IMR-90 (cell line): ENCODE measurements at regions not wholly inside any gene's neighbourhood (a gene's known extent, or its start where the extent isn't known, plus 50 kb on each side); places are given as distances from the start of the nearest gene placed in this dataset.

Experiments used
- ATAC-seq: fragments of 200-7000 bp; cut with Tn5 transposase; 2 replicates; pipeline ENCODE4 v1.9.1; 2020; ENCODE audit warnings: low read depth, mild to moderate bottlenecking, moderate library complexity
- BruUV-seq: library from RNA; stranded (reverse); fragments of 400-500 nt; replicated peaks from 2 replicates; lab custom pipeline; 2021; lab: Mats Ljungman, UMichigan
- CTCF ChIA-PET: fragments of 300-600 bp; formaldehyde crosslinking; extraction: SDS; loops from one replicate; lab custom pipeline; 2021; ENCODE audit warnings: antibody characterized with exemption; lab: Yijun Ruan, JAX
- POLR2A ChIA-PET: fragments of 300-600 bp; sonication (Branson Sonifier 250); formaldehyde crosslinking; loops from one replicate; lab custom pipeline; 2022; ENCODE audit warnings: antibody characterized with exemption; ENCODE audit not compliant: unreplicated experiment; lab: Charles Lee
- DNase-seq: peaks from one replicate; pipeline ENCODE4 v3.0.0; 2013
- H2AFZ ChIP-seq: replicated peaks from 2 replicates; pipeline ENCODE3; 2013; ENCODE audit warnings: low read length, mild to moderate bottlenecking; ENCODE audit not compliant: poor library complexity
- H2AK5ac ChIP-seq: 2 replicates; pipeline ENCODE4 v1.6.1; 2013; ENCODE audit warnings: low read depth, low read length, inconsistent platforms
- H2AK9ac ChIP-seq: replicated peaks from 2 replicates; pipeline ENCODE3; 2013; ENCODE audit warnings: mild to moderate bottlenecking, low read depth, low read length, moderate library complexity; ENCODE audit not compliant: poor library complexity
- H2BK120ac ChIP-seq: 2 replicates; pipeline ENCODE4 v1.6.1; 2013; ENCODE audit warnings: low read depth, low read length, inconsistent platforms
- H2BK15ac ChIP-seq: 3 replicates; pipeline ENCODE4 v1.6.1; 2013; ENCODE audit warnings: low read depth, low read length, inconsistent platforms
- H2BK20ac ChIP-seq: 2 replicates; pipeline ENCODE4 v1.6.1; 2013; ENCODE audit warnings: low read depth, mild to moderate bottlenecking, inconsistent platforms, low read length, moderate library complexity
- H2BK5ac ChIP-seq: 2 replicates; pipeline ENCODE4 v1.6.1; 2013; ENCODE audit warnings: mild to moderate bottlenecking, low read depth, low read length, inconsistent platforms; ENCODE audit not compliant: poor library complexity, severe bottlenecking
- H3K14ac ChIP-seq: replicated peaks from 2 replicates; pipeline ENCODE4 v1.6.1; 2013; ENCODE audit warnings: low read depth, low read length, inconsistent platforms
- H3K18ac ChIP-seq: 2 replicates; pipeline ENCODE4 v1.6.1; 2013; ENCODE audit warnings: low read depth, low read length, control low read depth
- H3K23ac ChIP-seq: 2 replicates; pipeline ENCODE4 v1.6.1; 2013; ENCODE audit warnings: low read depth, low read length, inconsistent platforms
- H3K27ac ChIP-seq: 2 replicates; pipeline ENCODE4 v1.5.1; 2013; ENCODE audit warnings: mild to moderate bottlenecking, control low read depth, low read length; ENCODE audit not compliant: insufficient read depth
- H3K27me3 ChIP-seq: 2 replicates; pipeline ENCODE4 v1.6.1; 2013; ENCODE audit warnings: low read length; ENCODE audit not compliant: control insufficient read depth, insufficient read depth
- H3K36me3 ChIP-seq: 2 replicates; pipeline ENCODE4 v1.6.1; 2013; ENCODE audit warnings: low read length, mixed read lengths; ENCODE audit not compliant: control insufficient read depth, insufficient read depth
- H3K4ac ChIP-seq: 2 replicates; pipeline ENCODE4 v1.6.1; 2013; ENCODE audit warnings: low read depth, low read length, inconsistent platforms
- H3K4me1 ChIP-seq: 2 replicates; pipeline ENCODE4 v1.6.1; 2013; ENCODE audit warnings: low read length, mixed read lengths; ENCODE audit not compliant: control insufficient read depth, insufficient read depth
- H3K4me2 ChIP-seq: 2 replicates; pipeline ENCODE4 v1.6.1; 2013; ENCODE audit warnings: low read depth, mild to moderate bottlenecking, control low read depth, low read length, moderate library complexity
- H3K4me3 ChIP-seq: 2 replicates; pipeline ENCODE4 v1.5.1; 2013; ENCODE audit warnings: low read depth, mild to moderate bottlenecking, control low read depth, low read length, moderate library complexity; ENCODE audit not compliant: insufficient read depth
- H3K56ac ChIP-seq: 2 replicates; pipeline ENCODE4 v1.6.1; 2013; ENCODE audit warnings: low read length, inconsistent platforms; ENCODE audit not compliant: insufficient read depth; ENCODE audit errors: extremely low read depth
- H3K79me1 ChIP-seq, 2 experiments: 2 replicates each; pipeline ENCODE4 v1.6.1; 2013; ENCODE audit warnings: low read length in 2 of 2, inconsistent platforms in 1 of 2, low read depth in 1 of 2
- H3K9ac ChIP-seq: 2 replicates; pipeline ENCODE4 v1.6.1; 2013; ENCODE audit warnings: low read depth, low read length, control low read depth
- H3K9me1 ChIP-seq: 2 replicates; pipeline ENCODE4 v1.6.1; 2013; ENCODE audit warnings: low read length, inconsistent platforms; ENCODE audit not compliant: insufficient read depth
- H3K9me3 ChIP-seq: 2 replicates; pipeline ENCODE4 v1.6.1; 2013; ENCODE audit warnings: low read length; ENCODE audit not compliant: control insufficient read depth, insufficient read depth
- H4K20me1 ChIP-seq: 2 replicates; pipeline ENCODE4 v1.6.1; 2013; ENCODE audit warnings: low read length, inconsistent platforms; ENCODE audit not compliant: insufficient read depth
- H4K5ac ChIP-seq: 2 replicates; pipeline ENCODE4 v1.6.1; 2013; ENCODE audit warnings: mild to moderate bottlenecking, low read depth, low read length, control low read depth
- H4K8ac ChIP-seq, 2 experiments: 2 replicates each; pipeline ENCODE4 v1.6.1; 2013; ENCODE audit warnings: low read depth in 2 of 2, low read length in 2 of 2, control low read depth in 1 of 2, inconsistent platforms in 1 of 2
- H4K91ac ChIP-seq: 2 replicates; pipeline ENCODE4 v1.6.1; 2013; ENCODE audit warnings: low read depth, low read length, inconsistent platforms; ENCODE audit not compliant: insufficient read depth
- BHLHE40 ChIP-seq: fragments of 150-350 bp; IDR thresholded peaks from 2 replicates; pipeline ENCODE4 v1.6.1; 2016; ENCODE audit warnings: mild to moderate bottlenecking, low read depth, low read length
- CEBPB ChIP-seq: IDR thresholded peaks from 2 replicates; pipeline ENCODE4 v1.6.1; 2012; ENCODE audit warnings: low read depth, low read length, improper control_type of control experiment
- MAFK ChIP-seq: IDR thresholded peaks from 2 replicates; pipeline ENCODE4 v1.6.1; 2012; ENCODE audit warnings: low read depth, low read length, improper control_type of control experiment
- WGBS, 2 experiments: methylation state at CpG; one replicate each; pipeline versions ENCODE4 v1.1.5 to v1.1.7; 2013; ENCODE audit warnings: missing lambda C conversion rate in 2 of 2; ENCODE audit not compliant: insufficient read length in 1 of 2; ENCODE audit errors: extremely low coverage in 2 of 2; 5-methylcytosine and 5-hydroxymethylcytosine counted together
- dilution Hi-C: fragments of 300-500 bp; cut with HindIII; formaldehyde crosslinking; loops from one replicate; pipeline ENCODE4 v1.14.3; 2018; ENCODE audit warnings: low sequenced_read_pairs; ENCODE audit not compliant: unreplicated experiment
- in situ Hi-C: fragments of 300-500 bp; cut with MboI; formaldehyde crosslinking; loops from 3 replicates; pipeline ENCODE4 v1.14.3; 2019; ENCODE audit warnings: low sequenced_read_pairs, inconsistent platforms, mixed read lengths
- intact Hi-C: fragments of 100-400 bp; cut with micrococcal nuclease; formaldehyde crosslinking; loops from 2 replicates; pipeline ENCODE4 v1.10.0; 2022
- TF ChIP-seq, protein P1 (sequence below): fragments of 150-350 bp; IDR thresholded peaks from 2 replicates; pipeline ENCODE4 v1.6.1; 2016; ENCODE audit warnings: low read depth, mild to moderate bottlenecking, low read length, moderate library complexity, borderline replicate concordance

DNA sequence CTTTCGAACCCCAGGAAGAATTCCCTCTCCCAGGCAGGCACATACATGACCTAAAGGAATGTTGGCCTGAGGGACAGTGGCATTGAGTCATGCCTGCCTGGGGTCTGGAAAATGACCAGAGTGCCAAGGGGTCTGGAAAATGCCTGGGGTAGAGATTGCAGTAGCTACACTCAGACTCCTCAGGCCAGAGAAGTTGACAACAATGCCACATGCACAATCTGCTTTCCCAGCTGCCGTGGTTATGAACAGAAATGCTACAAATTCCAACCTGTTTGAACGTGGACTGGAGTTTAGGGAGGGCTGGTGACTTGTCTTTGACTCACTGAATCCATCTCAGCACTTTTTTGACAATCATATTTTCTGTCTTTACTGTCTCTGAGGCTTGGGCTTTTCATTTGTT, 250.0 kb downstream of the ABCC12 start:
- Histone ChIP-seq H3K36me3 (no peaks in the 10 kb centered on the region), H3K4me1 (peaks cover 2% of the 10 kb centered on the region), H3K4me3 (no peak overlapping the region), H2BK20ac (no peak overlapping the region), H2BK15ac (no peak overlapping the region), H2BK5ac (no peak overlapping the region), H2BK120ac (no peak overlapping the region), H3K79me1 (no peaks in the 10 kb centered on the region), H3K4me2 (no peak overlapping the region), H4K20me1 (no peaks in the 10 kb centered on the region), H3K9me3 (no peaks in the 10 kb centered on the region), H3K14ac (no peak overlapping the region; the same call in 1 of the 2 replicates), H4K5ac (no peak overlapping the region), H2AFZ (no peak overlapping the region), H3K9me1 (no peaks in the 10 kb centered on the region), H3K27me3 (peaks cover 3% of the 10 kb centered on the region; the same call in 1 of the 2 replicates), H3K4ac (no peak overlapping the region), H3K23ac (no peak overlapping the region), H3K18ac (no peak overlapping the region), H3K56ac (no peak overlapping the region), H4K8ac (no peak overlapping the region), H4K91ac (no peak overlapping the region), H3K9ac (no peak overlapping the region), H2AK5ac (no peak overlapping the region), H3K27ac (no peak overlapping the region), H2AK9ac (no peak overlapping the region)
- DNase-seq (peak; percentile 63), ATAC-seq (peak; percentile 37)
- TF ChIP-seq BHLHE40 (peak; percentile 10; the same call in 1 of the 2 replicates), CEBPB (no peak), MAFK (0 out of 2 replicates have a peak, but pooled peaks have one; percentile 11)
- TF ChIP-seq, protein P1, sequence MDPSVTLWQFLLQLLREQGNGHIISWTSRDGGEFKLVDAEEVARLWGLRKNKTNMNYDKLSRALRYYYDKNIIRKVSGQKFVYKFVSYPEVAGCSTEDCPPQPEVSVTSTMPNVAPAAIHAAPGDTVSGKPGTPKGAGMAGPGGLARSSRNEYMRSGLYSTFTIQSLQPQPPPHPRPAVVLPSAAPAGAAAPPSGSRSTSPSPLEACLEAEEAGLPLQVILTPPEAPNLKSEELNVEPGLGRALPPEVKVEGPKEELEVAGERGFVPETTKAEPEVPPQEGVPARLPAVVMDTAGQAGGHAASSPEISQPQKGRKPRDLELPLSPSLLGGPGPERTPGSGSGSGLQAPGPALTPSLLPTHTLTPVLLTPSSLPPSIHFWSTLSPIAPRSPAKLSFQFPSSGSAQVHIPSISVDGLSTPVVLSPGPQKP, result no peak
- intact Hi-C loops, result no loop called here
- BruUV-seq, result no TSS peak
- no CpG with 5 or more reads among the region's 3 CpGs for WGBS, 2 experiments
- POLR2A ChIA-PET, result no interaction called here
- in situ Hi-C loops, result no loop called here
- dilution Hi-C loops, result no loop called here
- CTCF ChIA-PET, result no interaction called here
